Heart right ventricle (tissue), 16 donors: ENCODE measurements at regions not wholly inside any gene's neighbourhood (a gene's known extent, or its start where the extent isn't known, plus 50 kb on each side); places are given as distances from the start of the nearest gene placed in this dataset.

Experiments used
- ATAC-seq, 8 donors: fragments of 200-7000 bp; cut with Tn5 transposase; one replicate each; pipeline ENCODE4 v1.9.1; 2020; ENCODE audit warnings: mild to moderate bottlenecking in 8 of 8, moderate library complexity in 8 of 8, moderate number of reproducible peaks in 1 of 8
- DNase-seq, 2 donors: peaks; one replicate each; pipeline ENCODE4 v3.0.0-alpha.2; 2020
- H3K27ac ChIP-seq, 10 donors: fragments of 200-600 bp; sonication (generic) in 2 of 10; one replicate each; pipeline versions ENCODE4 v1.5.0 to v1.8.0; 2020 to 2022; ENCODE audit warnings: mild to moderate bottlenecking in 3 of 10
- H3K27me3 ChIP-seq, 7 donors: fragments of 200-600 bp; one replicate each; pipeline ENCODE4 v1.8.0; 2021 to 2022; ENCODE audit warnings: mild to moderate bottlenecking in 2 of 7
- H3K36me3 ChIP-seq, 9 donors: fragments of 200-600 bp; sonication (generic) in 1 of 9; one replicate each; pipeline versions ENCODE4 v1.5.0 to v1.8.0; 2020 to 2022; ENCODE audit warnings: mild to moderate bottlenecking in 2 of 9
- H3K4me1 ChIP-seq, 9 donors: fragments of 200-600 bp; sonication (generic) in 1 of 9; one replicate each; pipeline versions ENCODE4 v1.5.0 to v1.8.0; 2020 to 2022; ENCODE audit warnings: mild to moderate bottlenecking in 4 of 9
- H3K4me3 ChIP-seq, 10 donors: fragments of 200-600 bp; sonication (generic) in 2 of 10; one replicate each; pipeline versions ENCODE4 v1.5.0 to v1.8.0; 2020 to 2022; ENCODE audit warnings: mild to moderate bottlenecking in 7 of 10, moderate library complexity in 2 of 10
- H3K9me3 ChIP-seq, 11 donors: fragments of 200-600 bp in 10 of 11; sonication (generic) in 2 of 11; one replicate each; pipeline versions ENCODE4 v1.5.0 to v1.8.0; 2013 to 2022; ENCODE audit warnings: mild to moderate bottlenecking in 2 of 11, control low read depth in 1 of 11, moderate library complexity in 1 of 11
- WGBS, 2 donors: extraction: QIAGEN DNeasy Blood & Tissue Kit; methylation state at CpG; one replicate each; pipeline ENCODE4 v1.1.7; 2013; ENCODE audit warnings: inconsistent platforms in 1 of 2; 5-methylcytosine and 5-hydroxymethylcytosine counted together
- intact Hi-C, 10 donors: fragments of 100-400 bp; cut with DNase I; formaldehyde crosslinking; loops; one replicate each; pipeline versions ENCODE4 v1.11.1 to v1.14.2; 2022
- TF ChIP-seq, protein P1 (sequence below), 9 donors: fragments of 200-600 bp; sonication (generic) in 2 of 9; IDR thresholded peaks; one replicate each; pipeline versions ENCODE4 v1.5.0 to v1.8.0; 2021 to 2022; ENCODE audit warnings: antibody characterized with exemption in 9 of 9, mild to moderate bottlenecking in 5 of 9, moderate library complexity in 1 of 9
- donor health status: Arrhythmogenic right ventricular cardiomyopathy.
- donor health status: ischemic (EF 13 %, LVEDD 7.1; RV severe dilation, severe dysfunction).
- donor health status: healthy with polysubstance abuse.
- donor health status: DM: no; HTN: yes; CAD: no.
- donor health status: DM: no; HTN: no; CAD: no.
- donor health status: ischemic (EF 25% LVEDD 6.9; RV normal size, moderate dysfunction).
- donor health status: ischemic (EF 25% LVEDD 5.7; RV mildly dilated, moderate dysfunction).
- donor health status: healthy.
- donor health status: DM: yes; HTN: yes; CAD: no.
- donor health status: Ischemic cardiomyopathy.
- donor health status: ischemic (EF 35%, LVEDD 5.7; RV mildly dilated, moderate dysfunction).
- donor health status: nonischemic (EF 11% LVEDD 7.7; RV severe dilation, severe dysfunction).
- donor health status: DM: yes; HTN: yes; CAD: no.
- donor health status: PGD.
- donor health status: ischemic (EF 29% LVEDD 5.4; RV normal size, mild dysfunction).
- donor health status: nonischemic (EF 23%, LVEDD 6.1; RV moderate dilation, normal function).

DNA sequence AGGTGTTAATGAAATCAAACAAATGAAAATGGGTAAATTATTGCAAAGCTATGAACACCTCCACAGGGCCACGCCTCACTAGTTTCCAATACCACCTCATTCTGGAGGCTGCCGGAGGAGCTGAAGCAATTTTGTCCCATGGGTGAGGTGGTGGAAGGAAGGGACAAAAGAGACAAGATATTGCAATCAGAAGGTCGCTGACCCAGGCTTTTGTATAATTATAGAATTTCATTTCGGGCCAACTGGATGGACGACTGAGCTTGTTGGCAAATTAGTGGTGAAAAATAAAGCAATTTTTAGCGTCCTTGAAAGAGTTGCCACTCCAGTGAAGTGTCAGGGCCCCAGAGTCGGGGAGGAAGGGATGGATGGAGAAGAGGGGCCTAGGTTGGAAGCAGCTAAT is 147.9 kb downstream of the CYLD start:
- no peak for ATAC-seq
- TF ChIP-seq, protein P1, sequence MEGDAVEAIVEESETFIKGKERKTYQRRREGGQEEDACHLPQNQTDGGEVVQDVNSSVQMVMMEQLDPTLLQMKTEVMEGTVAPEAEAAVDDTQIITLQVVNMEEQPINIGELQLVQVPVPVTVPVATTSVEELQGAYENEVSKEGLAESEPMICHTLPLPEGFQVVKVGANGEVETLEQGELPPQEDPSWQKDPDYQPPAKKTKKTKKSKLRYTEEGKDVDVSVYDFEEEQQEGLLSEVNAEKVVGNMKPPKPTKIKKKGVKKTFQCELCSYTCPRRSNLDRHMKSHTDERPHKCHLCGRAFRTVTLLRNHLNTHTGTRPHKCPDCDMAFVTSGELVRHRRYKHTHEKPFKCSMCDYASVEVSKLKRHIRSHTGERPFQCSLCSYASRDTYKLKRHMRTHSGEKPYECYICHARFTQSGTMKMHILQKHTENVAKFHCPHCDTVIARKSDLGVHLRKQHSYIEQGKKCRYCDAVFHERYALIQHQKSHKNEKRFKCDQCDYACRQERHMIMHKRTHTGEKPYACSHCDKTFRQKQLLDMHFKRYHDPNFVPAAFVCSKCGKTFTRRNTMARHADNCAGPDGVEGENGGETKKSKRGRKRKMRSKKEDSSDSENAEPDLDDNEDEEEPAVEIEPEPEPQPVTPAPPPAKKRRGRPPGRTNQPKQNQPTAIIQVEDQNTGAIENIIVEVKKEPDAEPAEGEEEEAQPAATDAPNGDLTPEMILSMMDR (IDR thresholded peaks at IDR 0.05): no peak
- Histone ChIP-seq H3K27ac (no peak overlapping the region), H3K36me3 (no peaks in the 10 kb centered on the region), H3K9me3 (peaks cover 0 to 10% (median 0%) of the 10 kb centered on the region in 11 donors), H3K27me3 (peaks cover 0 to 15% (median 0%) of the 10 kb centered on the region in 7 donors), H3K4me3 (no peak overlapping the region), H3K4me1 (no peaks in the 10 kb centered on the region)
- WGBS, 2 donors: 68 to 79% methylated on average over 7 of the region's 7 CpGs
- intact Hi-C loops: no loop called here
- DNase-seq: no peak

DNA sequence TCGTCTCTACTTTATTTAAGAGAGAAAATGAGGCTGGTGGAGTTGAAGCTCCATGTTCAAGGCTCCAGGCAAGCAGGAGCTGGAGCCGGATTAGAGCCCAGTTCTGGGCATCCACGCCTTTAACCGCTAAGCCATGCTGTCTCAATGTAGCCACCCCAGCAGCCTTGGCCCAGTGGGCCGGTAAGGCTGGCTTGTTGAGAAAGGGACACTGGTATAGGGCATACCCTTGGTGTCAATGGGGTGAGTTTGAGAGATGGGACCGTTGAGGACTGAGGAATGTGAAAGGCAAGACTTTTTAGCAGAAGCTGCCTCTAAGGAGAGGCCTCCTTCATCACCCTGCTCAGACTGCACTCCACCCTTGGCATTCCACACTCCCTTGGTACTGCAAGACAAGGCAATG is 147.4 kb downstream of the CYLD start:
- Histone ChIP-seq H3K4me1 (no peaks in the 10 kb centered on the region), H3K9me3 (peaks cover 0 to 10% (median 0%) of the 10 kb centered on the region in 11 donors), H3K36me3 (no peaks in the 10 kb centered on the region), H3K4me3 (no peak overlapping the region), H3K27ac (no peak overlapping the region), H3K27me3 (peaks cover 0 to 15% (median 0%) of the 10 kb centered on the region in 7 donors)
- TF ChIP-seq, protein P1 (IDR thresholded peaks at IDR 0.05): no peak
- 86 to 87% methylated on average over 6 of the region's 6 CpGs for WGBS, 2 donors
- ATAC-seq: no peak
- intact Hi-C loops: no loop called here
- no peak for DNase-seq

- TF ChIP-seq, protein P1 (IDR thresholded peaks at IDR 0.05): no peak
- DNase-seq (no peak), ATAC-seq (no peak)
- Histone ChIP-seq H3K36me3 (no peaks in the 10 kb centered on the region), H3K4me3 (no peak overlapping the region), H3K9me3 (peaks cover 0 to 11% (median 0%) of the 10 kb centered on the region in 11 donors), H3K4me1 (no peaks in the 10 kb centered on the region), H3K27me3 (peaks cover 0 to 15% (median 0%) of the 10 kb centered on the region in 7 donors), H3K27ac (no peak overlapping the region)
- WGBS, 2 donors: 79 to 87% methylated on average over 9 of the region's 9 CpGs
- intact Hi-C loops: no loop called here
Observed at GRCh38 chr16:50888486-50889261, 146.8 kb downstream of the CYLD start.

DNA sequence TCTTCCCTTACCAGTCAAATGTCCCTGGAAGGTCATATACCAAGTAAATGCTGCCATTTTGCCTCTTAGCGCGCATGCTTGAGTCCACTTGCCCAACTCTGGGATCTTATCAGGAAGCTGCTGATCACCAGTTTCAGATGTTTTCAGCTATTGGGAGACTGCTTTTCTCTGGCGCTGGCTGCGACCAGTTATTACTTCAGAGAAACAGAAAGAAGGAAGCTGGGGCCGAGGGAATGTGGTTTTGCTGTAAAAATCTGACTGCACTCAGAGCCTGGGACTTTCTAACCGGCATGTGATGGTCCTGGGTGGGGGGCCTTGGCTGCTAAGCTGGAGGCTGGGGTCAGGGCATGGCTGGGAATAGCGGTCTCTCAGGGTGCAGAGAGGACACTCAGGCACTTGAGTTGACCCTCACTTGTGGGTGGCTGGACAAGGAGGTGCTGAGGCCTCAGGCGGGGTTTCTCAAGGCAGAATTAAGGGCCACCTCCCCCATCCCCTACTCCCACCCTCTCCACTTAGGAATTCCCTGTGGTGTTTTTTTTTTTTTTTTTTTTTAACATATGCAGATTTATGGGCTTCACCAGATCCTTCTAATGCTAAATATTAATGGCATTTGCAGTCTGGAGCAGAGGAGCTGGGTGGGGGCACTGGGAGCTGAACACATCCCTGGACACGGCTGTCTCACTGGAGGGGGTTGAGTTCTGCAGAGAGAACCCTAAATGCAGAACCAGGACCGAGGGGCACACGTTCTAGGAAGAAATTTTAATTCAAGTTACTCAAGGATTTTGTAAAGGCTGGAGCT is 145.8 kb downstream of the CYLD start:
- Histone ChIP-seq H3K27ac (no peak overlapping the region), H3K27me3 (peaks cover 0 to 12% (median 0%) of the 10 kb centered on the region in 7 donors), H3K36me3 (no peaks in the 10 kb centered on the region), H3K9me3 (peaks cover 0 to 17% (median 0%) of the 10 kb centered on the region in 11 donors), H3K4me3 (no peak overlapping the region), H3K4me1 (no peaks in the 10 kb centered on the region)
- WGBS, 2 donors: 68 to 82% methylated on average over 11 of the region's 11 CpGs
- no peak for DNase-seq
- intact Hi-C loops: no loop called here
- ATAC-seq: no peak
- TF ChIP-seq, protein P1 (IDR thresholded peaks at IDR 0.05): no peak
